T-helper 9 cell (primary cell): ENCODE measurements at regions not wholly inside any gene's neighbourhood (a gene's known extent, or its start where the extent isn't known, plus 50 kb on each side); places are given as distances from the start of the nearest gene placed in this dataset.
"Not testable (repeated sequence)": the region's sequence is repeated elsewhere in the genome, so short reads cannot be mapped to it uniquely, and the experiment has no call there.

Experiments used
- DNase-seq: peaks from one replicate; pipeline ENCODE4 v3.0.0-alpha.2; 2020

GRCh38 chr9:18037981-18038380 is 436.0 kb upstream of the ADAMTSL1 start:
- no peak for DNase-seq

GRCh38 chr9:18040327-18040726 is 433.6 kb upstream of the ADAMTSL1 start:
- no peak for DNase-seq

GRCh38 chr9:18043978-18044377 is 430.0 kb upstream of the ADAMTSL1 start:
- no peak for DNase-seq

- DNase-seq, result no peak
These were observed 428.6 kb upstream of the ADAMTSL1 start for GRCh38 chr9:18045326-18045725.

GRCh38 chr9:18046068-18046467 is 427.9 kb upstream of the ADAMTSL1 start:
- DNase-seq, result no peak

GRCh38 chr9:18051638-18052037 is 422.3 kb upstream of the ADAMTSL1 start:
- DNase-seq, result no peak

GRCh38 chr9:18052060-18052459 is 421.9 kb upstream of the ADAMTSL1 start:
- no peak for DNase-seq

GRCh38 chr9:18056269-18056992 is 417.5 kb upstream of the ADAMTSL1 start:
- DNase-seq, result no peak

GRCh38 chr9:18056993-18057369 is 417.0 kb upstream of the ADAMTSL1 start:
- no peak for DNase-seq

GRCh38 chr9:18058564-18059442 is 415.1 kb upstream of the ADAMTSL1 start:
- no peak for DNase-seq

- no peak for DNase-seq
These were observed 414.5 kb upstream of the ADAMTSL1 start for GRCh38 chr9:18059447-18059846.

- DNase-seq, result no peak
These were observed 413.6 kb upstream of the ADAMTSL1 start for GRCh38 chr9:18060269-18060934.

- DNase-seq, result no peak
These were observed 412.6 kb upstream of the ADAMTSL1 start for GRCh38 chr9:18061332-18061731.

- no peak for DNase-seq
These were observed 412.1 kb upstream of the ADAMTSL1 start for GRCh38 chr9:18061856-18062255.

GRCh38 chr9:18063856-18064390 is 410.0 kb upstream of the ADAMTSL1 start:
- DNase-seq, result no peak

- DNase-seq, result not testable (repeated sequence)
These were observed 407.3 kb upstream of the ADAMTSL1 start for GRCh38 chr9:18066608-18067007.

GRCh38 chr9:18067548-18068120 is 406.3 kb upstream of the ADAMTSL1 start:
- no peak for DNase-seq

GRCh38 chr9:18068900-18069299 is 405.1 kb upstream of the ADAMTSL1 start:
- DNase-seq, result no peak

- DNase-seq, result no peak
These were observed 402.3 kb upstream of the ADAMTSL1 start for GRCh38 chr9:18071651-18072060.

- DNase-seq, result no peak
These were observed 401.0 kb upstream of the ADAMTSL1 start for GRCh38 chr9:18073002-18073401.

- DNase-seq, result no peak
These were observed 399.9 kb upstream of the ADAMTSL1 start for GRCh38 chr9:18074041-18074440.

GRCh38 chr9:18075253-18075952 is 398.6 kb upstream of the ADAMTSL1 start:
- no peak for DNase-seq
